H1 (cell line): ENCODE measurements at regions not wholly inside any gene's neighbourhood (a gene's known extent, or its start where the extent isn't known, plus 50 kb on each side); places are given as distances from the start of the nearest gene placed in this dataset.

Experiments used
- CTCF ChIA-PET: fragments of 300-600 bp; sonication (Branson Sonifier 250); formaldehyde crosslinking; loops from one replicate; lab custom pipeline; 2021; ENCODE audit not compliant: partially characterized antibody; lab: Charles Lee
- POLR2A ChIA-PET: fragments of 300-600 bp; sonication (Branson Sonifier 250); formaldehyde crosslinking; loops from one replicate; lab custom pipeline; 2021; ENCODE audit warnings: inconsistent platforms; ENCODE audit not compliant: partially characterized antibody; lab: Charles Lee
- DNase-seq, 2 experiments: peaks; one replicate each; pipeline versions ENCODE4 v3.0.0 to v3.0.0-alpha.2; 2010 to 2022; ENCODE audit warnings: low spot score in 2 of 2, low read depth in 1 of 2, mixed read lengths in 1 of 2
- FAIRE-seq: peaks from 2 replicates; lab custom pipeline; 2011; peaks lifted over from hg19 to GRCh38; lab: Jason Lieb, UNC
- H2AFZ ChIP-seq: 2 replicates; pipeline ENCODE4 v1.8.1; 2012; ENCODE audit warnings: low read length, inconsistent platforms
- H2AK5ac ChIP-seq: 2 replicates; pipeline ENCODE4 v1.6.1; 2013; ENCODE audit warnings: low read depth, low read length
- H2BK120ac ChIP-seq: replicated peaks from 2 replicates; pipeline ENCODE3; 2013; ENCODE audit warnings: low read depth, low read length, inconsistent platforms
- H2BK12ac ChIP-seq: 2 replicates; pipeline ENCODE4 v1.6.1; 2013; ENCODE audit warnings: low read depth, low read length
- H2BK15ac ChIP-seq: 2 replicates; pipeline ENCODE4 v1.6.1; 2013; ENCODE audit warnings: low read length
- H2BK20ac ChIP-seq: 2 replicates; pipeline ENCODE4 v1.6.1; 2013; ENCODE audit warnings: low read length
- H2BK5ac ChIP-seq: 2 replicates; pipeline ENCODE4 v1.6.1; 2013; ENCODE audit warnings: low read depth, low read length
- H3K14ac ChIP-seq: 2 replicates; pipeline ENCODE4 v1.6.1; 2013; ENCODE audit warnings: inconsistent platforms; ENCODE audit not compliant: insufficient read length
- H3K18ac ChIP-seq: 2 replicates; pipeline ENCODE4 v1.6.1; 2013; ENCODE audit warnings: low read length; ENCODE audit errors: extremely low read depth
- H3K23ac ChIP-seq: 2 replicates; pipeline ENCODE4 v1.6.1; 2013; ENCODE audit warnings: inconsistent platforms; ENCODE audit not compliant: insufficient read length
- H3K23me2 ChIP-seq: 2 replicates; pipeline ENCODE4 v1.6.1; 2013; ENCODE audit warnings: low read depth, low read length
- H3K27ac ChIP-seq: 2 replicates; pipeline ENCODE4 v1.6.1; 2011; ENCODE audit warnings: low read depth, low read length, inconsistent platforms
- H3K27me3 ChIP-seq, 4 experiments: replicated peaks in 1 of 4; 1 replicate in 1 of 4; 2 replicates in 3 of 4; pipeline versions ENCODE4 v1.6.1 to v1.8.1; 2011 to 2013; ENCODE audit warnings: low read length in 3 of 4, mild to moderate bottlenecking in 3 of 4, inconsistent platforms in 2 of 4, mixed read lengths in 2 of 4, moderate library complexity in 1 of 4; ENCODE audit not compliant: control insufficient read depth in 3 of 4, insufficient read depth in 3 of 4; ENCODE audit errors: extremely low read depth in 1 of 4
- H3K36me3 ChIP-seq, 4 experiments: 2 replicates each; pipeline versions ENCODE4 v1.6.1 to v1.8.1; 2011 to 2013; ENCODE audit warnings: mild to moderate bottlenecking in 4 of 4, low read length in 3 of 4, moderate library complexity in 2 of 4, control low read depth in 1 of 4, inconsistent platforms in 1 of 4; ENCODE audit not compliant: insufficient read depth in 4 of 4, control insufficient read depth in 2 of 4
- H3K4ac ChIP-seq: replicated peaks from 2 replicates; pipeline ENCODE3; 2013; ENCODE audit warnings: low read length, low read depth, mixed read lengths, inconsistent platforms; ENCODE audit not compliant: insufficient read length
- H3K4me1 ChIP-seq, 4 experiments: replicated peaks in 1 of 4; 1 replicate in 1 of 4; 2 replicates in 3 of 4; pipeline versions ENCODE4 v1.6.1 to v1.8.1; 2011 to 2013; ENCODE audit warnings: low read length in 3 of 4, inconsistent platforms in 2 of 4, mixed read lengths in 1 of 4; ENCODE audit not compliant: insufficient read depth in 4 of 4, control insufficient read depth in 3 of 4
- H3K4me2 ChIP-seq, 2 experiments: 2 replicates each; pipeline versions ENCODE4 v1.6.1 to v1.8.1; 2011 to 2013; ENCODE audit warnings: low read depth in 2 of 2, low read length in 2 of 2, control low read depth in 1 of 2, inconsistent platforms in 1 of 2, mild to moderate bottlenecking in 1 of 2; ENCODE audit not compliant: insufficient read depth in 1 of 2
- H3K4me3 ChIP-seq, 4 experiments: fragments of 200-600, 300-600 bp in 1 of 4; sonication (generic), shearing (Covaris generic), sonication (Bioruptor Twin) in 1 of 4; 2 replicates each; pipeline versions ENCODE4 v1.5.1 to v1.8.1; 2011 to 2016; ENCODE audit warnings: low read length in 4 of 4, low read depth in 3 of 4, control low read depth in 2 of 4, inconsistent platforms in 2 of 4, mild to moderate bottlenecking in 2 of 4, mixed read lengths in 1 of 4, moderate library complexity in 1 of 4; ENCODE audit not compliant: insufficient read depth in 2 of 4; ENCODE audit errors: extremely low read depth in 1 of 4
- H3K56ac ChIP-seq: replicated peaks from 2 replicates; pipeline ENCODE3; 2013; ENCODE audit warnings: low read depth, mild to moderate bottlenecking, mixed read lengths, low read length, inconsistent platforms; ENCODE audit not compliant: insufficient read length
- H3K79me1 ChIP-seq: 2 replicates; pipeline ENCODE4 v1.6.1; 2013; ENCODE audit warnings: low read depth, low read length, control low read depth
- H3K79me2 ChIP-seq, 2 experiments: 2 replicates each; pipeline versions ENCODE4 v1.6.1 to v1.8.1; 2012 to 2013; ENCODE audit warnings: low read length in 2 of 2, mild to moderate bottlenecking in 2 of 2, inconsistent platforms in 1 of 2; ENCODE audit not compliant: insufficient read depth in 2 of 2, control insufficient read depth in 1 of 2
- H3K9ac ChIP-seq, 4 experiments: replicated peaks in 1 of 4; 1 replicate in 1 of 4; 2 replicates in 3 of 4; pipeline versions ENCODE4 v1.6.1 to v1.8.1; 2011 to 2013; ENCODE audit warnings: low read depth in 3 of 4, low read length in 3 of 4, control low read depth in 2 of 4, mild to moderate bottlenecking in 2 of 4, moderate library complexity in 2 of 4, inconsistent platforms in 1 of 4; ENCODE audit errors: extremely low read depth in 1 of 4
- H3K9me3 ChIP-seq, 2 experiments: 2 replicates each; pipeline versions ENCODE4 v1.6.1 to v1.8.1; 2012 to 2013; ENCODE audit warnings: mild to moderate bottlenecking in 2 of 2, moderate library complexity in 2 of 2, control low read depth in 1 of 2, inconsistent platforms in 1 of 2, low read depth in 1 of 2, low read length in 1 of 2, mixed read lengths in 1 of 2; ENCODE audit not compliant: insufficient read depth in 2 of 2
- H4K20me1 ChIP-seq, 2 experiments: replicated peaks in 1 of 2; 2 replicates each; pipeline versions ENCODE3 to v1.8.1; 2011 to 2013; ENCODE audit warnings: inconsistent platforms in 2 of 2, low read length in 2 of 2, mild to moderate bottlenecking in 1 of 2; ENCODE audit not compliant: insufficient read depth in 2 of 2, control insufficient read depth in 1 of 2
- H4K5ac ChIP-seq: 2 replicates; pipeline ENCODE4 v1.6.1; 2013; ENCODE audit warnings: low read length, low read depth, mixed read lengths, inconsistent platforms; ENCODE audit not compliant: insufficient read length
- H4K8ac ChIP-seq: 2 replicates; pipeline ENCODE4 v1.8.0; 2013; ENCODE audit warnings: mild to moderate bottlenecking, moderate library complexity, low read length, inconsistent platforms; ENCODE audit not compliant: insufficient read depth; ENCODE audit errors: extremely low read depth
- H4K91ac ChIP-seq: replicated peaks from 2 replicates; pipeline ENCODE3; 2013; ENCODE audit warnings: low read length, mixed read lengths, inconsistent platforms; ENCODE audit not compliant: insufficient read length
- JUND ChIP-seq: IDR thresholded peaks from 2 replicates; pipeline ENCODE4 v1.6.1; 2011; ENCODE audit warnings: mild to moderate bottlenecking, improper control_type of control experiment, low read length
- SAP30 ChIP-seq: fragments of 300-600 bp; sonication (generic); IDR thresholded peaks from 2 replicates; pipeline ENCODE4 v1.7.1; 2012; ENCODE audit warnings: low read length, moderate library complexity, mild to moderate bottlenecking, inconsistent platforms; ENCODE audit not compliant: insufficient read depth, insufficient replicate concordance
- WGBS, 2 experiments: shearing (Covaris generic) in 1 of 2; methylation state at CpG; one replicate each; pipeline versions ENCODE4 v1.1.6 to v1.1.7; 2013 to 2015; ENCODE audit warnings: low lambda C conversion rate in 2 of 2, mixed read lengths in 2 of 2, inconsistent platforms in 1 of 2, low coverage in 1 of 2, missing lambda C conversion rate in 1 of 2; ENCODE audit not compliant: insufficient replicate concordance in 2 of 2, insufficient coverage in 1 of 2, insufficient read length in 1 of 2; ENCODE audit errors: extremely low coverage in 1 of 2, missing lambda C conversion rate in 1 of 2; 5-methylcytosine and 5-hydroxymethylcytosine counted together
- TF ChIP-seq, protein P1 (sequence below): IDR thresholded peaks from 2 replicates; pipeline ENCODE4 v1.6.1; 2011; ENCODE audit warnings: low read depth, mild to moderate bottlenecking, low read length; ENCODE audit not compliant: insufficient read depth

GRCh38 chr11:129737831-129738230 lies 77.8 kb upstream of the TMEM45B start:
- Histone ChIP-seq H3K79me1 (no peaks in the 10 kb centered on the region), H2BK5ac (no peak overlapping the region), H3K18ac (no peak overlapping the region), H2BK20ac (no peak overlapping the region)
- FAIRE-seq: no peak
- no peak for TF ChIP-seq SAP30
- TF ChIP-seq JUND: no peak
- TF ChIP-seq, protein P1, sequence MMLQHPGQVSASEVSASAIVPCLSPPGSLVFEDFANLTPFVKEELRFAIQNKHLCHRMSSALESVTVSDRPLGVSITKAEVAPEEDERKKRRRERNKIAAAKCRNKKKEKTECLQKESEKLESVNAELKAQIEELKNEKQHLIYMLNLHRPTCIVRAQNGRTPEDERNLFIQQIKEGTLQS: no peak
- TF ChIP-seq, all 59 proteins: peak for 0
- WGBS, 2 experiments: 75 to 100% methylated on average over 1 to 11 of the region's 11 CpGs
- Histone ChIP-seq H4K8ac (no peak overlapping the region), H4K5ac (no peak overlapping the region), H2BK120ac (no peak overlapping the region), H3K4me3 (no peak overlapping the region), H2BK12ac (no peak overlapping the region), H2AFZ (no peak overlapping the region), H3K23me2 (no peaks in the 10 kb centered on the region), H3K36me3 (no peaks in the 10 kb centered on the region), H2BK15ac (no peak overlapping the region), H3K4ac (no peak overlapping the region), H3K4me2 (no peak overlapping the region), H3K56ac (no peak overlapping the region), H3K14ac (no peak overlapping the region), H3K9me3 (no peaks in the 10 kb centered on the region), H3K27me3 (no peaks in the 10 kb centered on the region), H4K20me1 (no peaks in the 10 kb centered on the region), H4K91ac (no peak overlapping the region), H3K27ac (no peak overlapping the region), H2AK5ac (no peak overlapping the region), H3K9ac (no peak overlapping the region), H3K4me1 (no peaks in the 10 kb centered on the region), H3K79me2 (no peaks in the 10 kb centered on the region), H3K23ac (no peak overlapping the region)
- DNase-seq: no peak
- POLR2A ChIA-PET: no interaction called here
- CTCF ChIA-PET: no interaction called here
